SK-N-SH (cell line): ENCODE measurements at regions not wholly inside any gene's neighbourhood (a gene's known extent, or its start where the extent isn't known, plus 50 kb on each side); places are given as distances from the start of the nearest gene placed in this dataset.

ENCODE experiments used
- CTCF ChIA-PET: fragments of 300-600, 350-600 bp; formaldehyde crosslinking; extraction: SDS; loops from one replicate; lab custom pipeline; 2021; lab: Yijun Ruan, JAX
- POLR2A ChIA-PET: fragments of 350-600 bp; sonication (Branson Sonifier 250); formaldehyde crosslinking; extraction: SDS; loops from one replicate; lab custom pipeline; 2020; ENCODE audit warnings: antibody characterized with exemption, inconsistent platforms; lab: Yijun Ruan, JAX
- DNase-seq: peaks from one replicate; pipeline ENCODE4 v3.0.0; 2012
- H2AFZ ChIP-seq: fragments of 200-600 bp; sonication (generic); 2 replicates; pipeline ENCODE4 v1.8.1; 2016; ENCODE audit warnings: antibody characterized with exemption, mild to moderate bottlenecking, low read depth
- H3F3A ChIP-seq: fragments of 200-600 bp; sonication (generic); replicated peaks from 2 replicates; pipeline ENCODE3; 2016; ENCODE audit warnings: antibody characterized with exemption, mild to moderate bottlenecking; ENCODE audit not compliant: insufficient read depth
- H3K27ac ChIP-seq, 2 experiments: fragments of 200-500 bp in 1 of 2; fragments of 200-600 bp in 1 of 2; sonication (Bioruptor generic) in 1 of 2; sonication (generic), shearing (Covaris generic) in 1 of 2; 2 replicates each; pipeline versions ENCODE4 v1.5.1 to v1.6.1; 2014 to 2016; ENCODE audit warnings: low read depth in 2 of 2, inconsistent platforms in 1 of 2, low read length in 1 of 2, mild to moderate bottlenecking in 1 of 2, mixed read lengths in 1 of 2
- H3K27me3 ChIP-seq: fragments of 200-600 bp; sonication (generic), shearing (Covaris generic); 2 replicates; pipeline ENCODE4 v1.6.1; 2016; ENCODE audit warnings: mixed run types; ENCODE audit not compliant: insufficient read depth
- H3K36me3 ChIP-seq, 2 experiments: fragments of 200-500 bp in 1 of 2; fragments of 200-600 bp in 1 of 2; sonication (Bioruptor generic) in 1 of 2; sonication (generic) in 1 of 2; replicated peaks in 1 of 2; 2 replicates each; pipeline versions ENCODE3 to v1.5.1; 2014 to 2016; ENCODE audit warnings: low read length in 1 of 2, mild to moderate bottlenecking in 1 of 2; ENCODE audit not compliant: insufficient read depth in 2 of 2, control insufficient read depth in 1 of 2
- H3K4me1 ChIP-seq, 2 experiments: fragments of 200-500 bp in 1 of 2; fragments of 200-600 bp in 1 of 2; sonication (Bioruptor generic) in 1 of 2; sonication (generic), shearing (Covaris generic) in 1 of 2; 2 replicates each; pipeline versions ENCODE4 v1.5.1 to v1.6.1; 2014 to 2016; ENCODE audit warnings: low read depth in 1 of 2, low read length in 1 of 2, mixed run types in 1 of 2; ENCODE audit not compliant: insufficient read depth in 2 of 2, control insufficient read depth in 1 of 2
- H3K4me2 ChIP-seq: fragments of 200-600 bp; sonication (generic), shearing (Covaris generic); 2 replicates; pipeline ENCODE4 v1.6.1; 2017; ENCODE audit warnings: mixed run types
- H3K4me3 ChIP-seq, 2 experiments: fragments of 200-500 bp in 1 of 2; fragments of 200-600 bp in 1 of 2; sonication (Bioruptor generic) in 1 of 2; sonication (generic), shearing (Covaris generic) in 1 of 2; 2 replicates each; pipeline versions ENCODE4 v1.5.1 to v1.8.1; 2014 to 2016; ENCODE audit warnings: low read depth in 2 of 2, inconsistent platforms in 1 of 2, low read length in 1 of 2, mild to moderate bottlenecking in 1 of 2, mixed read lengths in 1 of 2, moderate library complexity in 1 of 2
- H3K79me2 ChIP-seq: fragments of 200-600 bp; sonication (generic); 2 replicates; pipeline ENCODE4 v1.8.1; 2017; ENCODE audit warnings: mild to moderate bottlenecking; ENCODE audit not compliant: insufficient read depth
- H3K9ac ChIP-seq: fragments of 200-600 bp; sonication (generic); 2 replicates; pipeline ENCODE4 v1.6.1; 2017; ENCODE audit warnings: mixed run types
- H3K9me2 ChIP-seq: fragments of 200-600 bp; sonication (generic); 2 replicates; pipeline ENCODE4 v1.6.1; 2017; ENCODE audit warnings: mixed run types
- H3K9me3 ChIP-seq: fragments of 200-600 bp; sonication (generic); 2 replicates; pipeline ENCODE4 v1.6.1; 2017; ENCODE audit warnings: mixed run types, mild to moderate bottlenecking, moderate library complexity
- H4K20me1 ChIP-seq: fragments of 200-600 bp; sonication (generic); 2 replicates; pipeline ENCODE4 v1.6.1; 2017; ENCODE audit warnings: mild to moderate bottlenecking, mixed run types; ENCODE audit not compliant: insufficient read depth
- CHD2 ChIP-seq: fragments of 150-350 bp; IDR thresholded peaks from 2 replicates; pipeline ENCODE4 v1.6.1; 2018; ENCODE audit warnings: low read length; ENCODE audit not compliant: partially characterized antibody
- CTCF ChIP-seq: fragments of 200-600 bp; sonication (generic); IDR thresholded peaks from 2 replicates; pipeline ENCODE4 v1.6.1; 2017; ENCODE audit warnings: antibody characterized with exemption, mild to moderate bottlenecking, moderate library complexity
- ELF1 ChIP-seq: IDR thresholded peaks from 2 replicates; pipeline ENCODE4 v1.4.0; 2012
- EP300 ChIP-seq, 2 experiments: IDR thresholded peaks; 2 replicates each; pipeline versions ENCODE4 v1.4.0 to v1.6.1; 2012; ENCODE audit warnings: borderline replicate concordance in 1 of 2, low read depth in 1 of 2, low read length in 1 of 2
- FOXJ3 ChIP-seq: sonication (generic); formaldehyde crosslinking; IDR thresholded peaks from 2 replicates; pipeline ENCODE4 v1.5.1; 2020; ENCODE audit warnings: mild to moderate bottlenecking, missing genetic modification reagents
- FOXM1 ChIP-seq: IDR thresholded peaks from 2 replicates; pipeline ENCODE4 v1.4.0; 2012; ENCODE audit warnings: low read depth, mild to moderate bottlenecking
- GATA2 ChIP-seq: sonication (generic); formaldehyde crosslinking; IDR thresholded peaks from 2 replicates; pipeline ENCODE4 v1.5.0; 2020; ENCODE audit warnings: mild to moderate bottlenecking, missing genetic modification reagents
- IRF3 ChIP-seq: fragments of 150-350 bp; IDR thresholded peaks from 2 replicates; pipeline ENCODE4 v1.6.1; 2016; ENCODE audit warnings: mild to moderate bottlenecking, low read depth, low read length
- JUND ChIP-seq: IDR thresholded peaks from 2 replicates; pipeline ENCODE4 v1.4.0; 2012
- MAX ChIP-seq: IDR thresholded peaks from 2 replicates; pipeline ENCODE4 v1.4.0; 2012; ENCODE audit warnings: low read depth
- NFIC ChIP-seq: IDR thresholded peaks from 2 replicates; pipeline ENCODE4 v1.4.0; 2012; ENCODE audit warnings: borderline replicate concordance
- PBX3 ChIP-seq: IDR thresholded peaks from 2 replicates; pipeline ENCODE4; 2012
- POLR2AphosphoS5 ChIP-seq: IDR thresholded peaks from 2 replicates; pipeline ENCODE4 v1.6.1; 2012; ENCODE audit warnings: low read depth, low read length
- SMC3 ChIP-seq: IDR thresholded peaks from 2 replicates; pipeline ENCODE4 v1.6.1; 2012; ENCODE audit warnings: low read depth, low read length, improper control_type of control experiment
- TAF1 ChIP-seq: IDR thresholded peaks from 2 replicates; pipeline ENCODE4 v1.6.1; 2012; ENCODE audit warnings: low read depth, mild to moderate bottlenecking, low read length, moderate library complexity, borderline replicate concordance
- USF1 ChIP-seq: IDR thresholded peaks from 2 replicates; pipeline ENCODE4 v1.4.0; 2012; ENCODE audit warnings: low read depth, borderline replicate concordance
- USF2 ChIP-seq: fragments of 150-350 bp; IDR thresholded peaks from 2 replicates; pipeline ENCODE4 v1.6.1; 2017; ENCODE audit warnings: antibody characterized with exemption, low read length, low read depth, borderline replicate concordance
- ZBTB33 ChIP-seq: IDR thresholded peaks from 2 replicates; pipeline ENCODE4 v1.4.0; 2012; ENCODE audit warnings: low read depth, borderline replicate concordance
- WGBS: methylation state at CpG from one replicate; pipeline ENCODE4 v1.1.6; 2017; ENCODE audit warnings: low lambda C conversion rate; 5-methylcytosine and 5-hydroxymethylcytosine counted together

- Histone ChIP-seq H3K27ac (no peak overlapping the region), H3K9me2 (no peaks in the 10 kb centered on the region), H3K36me3 (no peaks in the 10 kb centered on the region), H3F3A (peaks cover 15% of the 10 kb centered on the region), H3K4me3 (no peak overlapping the region), H3K4me2 (no peak overlapping the region), H3K4me1 (peaks cover 6 to 37% of the 10 kb centered on the region in 2 experiments; a peak in 3 of 4 replicates), H4K20me1 (no peaks in the 10 kb centered on the region), H3K79me2 (no peaks in the 10 kb centered on the region), H3K27me3 (no peaks in the 10 kb centered on the region), H3K9me3 (no peaks in the 10 kb centered on the region), H3K9ac (no peak overlapping the region), H2AFZ (no peak overlapping the region)
- POLR2A ChIA-PET = no interaction called here
- over 99% methylated on average over 8 of the region's 8 CpGs for WGBS
- no peak for DNase-seq
- TF ChIP-seq POLR2AphosphoS5 (no peak), EP300 (IDR thresholded peaks at IDR 0.05; ENCODE audit: borderline replicate concordance in 1 of 2, low read depth in 1 of 2, low read length in 1 of 2) (no peak), CTCF (no peak), FOXM1 (no peak), CHD2 (no peak), USF1 (no peak), USF2 (no peak), NFIC (no peak), GATA2 (no peak), JUND (no peak), FOXJ3 (CRISPR knock-in tag) (no peak), IRF3 (no peak), MAX (no peak), ELF1 (no peak), TAF1 (no peak), ZBTB33 (no peak), SMC3 (no peak), PBX3 (no peak)
- CTCF ChIA-PET = no interaction called here
These were observed 231.5 kb downstream of the MIAT start for GRCh38 chr22:26888887-26889286.
